WTC11 (cell line): ENCODE measurements at regions not wholly inside any gene's neighbourhood (a gene's known extent, or its start where the extent isn't known, plus 50 kb on each side); places are given as distances from the start of the nearest gene placed in this dataset.

ENCODE experiments used
- AFF4 ChIP-seq: sonication (generic); formaldehyde crosslinking; IDR thresholded peaks from 2 replicates; pipeline ENCODE4 v1.8.1; 2023; ENCODE audit warnings: mild to moderate bottlenecking, missing genetic modification reagents, borderline replicate concordance
- ATF3 ChIP-seq: sonication (generic); formaldehyde crosslinking; conservative IDR thresholded peaks from 2 replicates; pipeline ENCODE4 v1.8.1; 2022; ENCODE audit warnings: mild to moderate bottlenecking, missing genetic modification reagents
- CTCF ChIP-seq: fragments of 200-600 bp; IDR thresholded peaks from 2 replicates; pipeline ENCODE4 v1.8.0; 2022; ENCODE audit warnings: antibody characterized with exemption
- E2F1 ChIP-seq: sonication (generic); formaldehyde crosslinking; IDR thresholded peaks from 2 replicates; pipeline ENCODE4 v1.8.0; 2022; ENCODE audit warnings: mild to moderate bottlenecking, missing genetic modification reagents
- MAX ChIP-seq: sonication (generic); formaldehyde crosslinking; IDR thresholded peaks from 2 replicates; pipeline ENCODE4 v1.8.0; 2022; ENCODE audit warnings: mild to moderate bottlenecking, missing genetic modification reagents
- SMAD3 ChIP-seq: sonication (generic); formaldehyde crosslinking; IDR thresholded peaks from 2 replicates; pipeline ENCODE4 v1.8.0; 2022; ENCODE audit warnings: missing genetic modification reagents, mild to moderate bottlenecking, borderline replicate concordance
- SP1 ChIP-seq: sonication (generic); formaldehyde crosslinking; conservative IDR thresholded peaks from 2 replicates; pipeline ENCODE4 v1.8.1; 2022; ENCODE audit warnings: missing genetic modification reagents
- TEAD1 ChIP-seq: sonication (generic); formaldehyde crosslinking; IDR thresholded peaks from 2 replicates; pipeline ENCODE4 v1.8.0; 2022; ENCODE audit warnings: mild to moderate bottlenecking, missing genetic modification reagents
- TP53 ChIP-seq: sonication (generic); formaldehyde crosslinking; IDR thresholded peaks from 2 replicates; pipeline ENCODE4 v1.8.1; 2023; ENCODE audit warnings: mild to moderate bottlenecking, missing genetic modification reagents
- USF2 ChIP-seq: sonication (generic); formaldehyde crosslinking; IDR thresholded peaks from 2 replicates; pipeline ENCODE4 v1.8.1; 2023; ENCODE audit warnings: mild to moderate bottlenecking, missing genetic modification reagents, moderate library complexity
- ZBTB21 ChIP-seq: sonication (generic); formaldehyde crosslinking; IDR thresholded peaks from 2 replicates; pipeline ENCODE4 v1.8.1; 2023; ENCODE audit warnings: mild to moderate bottlenecking, missing genetic modification reagents, borderline replicate concordance

GRCh38 chr3:147729641-147730040 lies 320.5 kb downstream of the ZIC1 start:
- TF ChIP-seq CTCF, result no peak
- no peak for TF ChIP-seq TP53 (CRISPR knock-in tag)
- TF ChIP-seq USF2 (CRISPR knock-in tag), result no peak
- TF ChIP-seq SP1 (CRISPR knock-in tag), result no peak
- no peak for TF ChIP-seq MAX (CRISPR knock-in tag)
- no peak for TF ChIP-seq ZBTB21 (CRISPR knock-in tag)
- TF ChIP-seq SMAD3 (CRISPR knock-in tag), result no peak
- no peak for TF ChIP-seq TEAD1 (CRISPR knock-in tag)
- TF ChIP-seq ATF3 (CRISPR knock-in tag), result no peak
- TF ChIP-seq AFF4 (CRISPR knock-in tag), result no peak
- no peak for TF ChIP-seq E2F1 (CRISPR knock-in tag)
